ENCODE measurements at regions not wholly inside any gene's neighbourhood (a gene's known extent, or its start where the extent isn't known, plus 50 kb on each side); places are given as distances from the start of the nearest gene placed in this dataset.

DNA sequence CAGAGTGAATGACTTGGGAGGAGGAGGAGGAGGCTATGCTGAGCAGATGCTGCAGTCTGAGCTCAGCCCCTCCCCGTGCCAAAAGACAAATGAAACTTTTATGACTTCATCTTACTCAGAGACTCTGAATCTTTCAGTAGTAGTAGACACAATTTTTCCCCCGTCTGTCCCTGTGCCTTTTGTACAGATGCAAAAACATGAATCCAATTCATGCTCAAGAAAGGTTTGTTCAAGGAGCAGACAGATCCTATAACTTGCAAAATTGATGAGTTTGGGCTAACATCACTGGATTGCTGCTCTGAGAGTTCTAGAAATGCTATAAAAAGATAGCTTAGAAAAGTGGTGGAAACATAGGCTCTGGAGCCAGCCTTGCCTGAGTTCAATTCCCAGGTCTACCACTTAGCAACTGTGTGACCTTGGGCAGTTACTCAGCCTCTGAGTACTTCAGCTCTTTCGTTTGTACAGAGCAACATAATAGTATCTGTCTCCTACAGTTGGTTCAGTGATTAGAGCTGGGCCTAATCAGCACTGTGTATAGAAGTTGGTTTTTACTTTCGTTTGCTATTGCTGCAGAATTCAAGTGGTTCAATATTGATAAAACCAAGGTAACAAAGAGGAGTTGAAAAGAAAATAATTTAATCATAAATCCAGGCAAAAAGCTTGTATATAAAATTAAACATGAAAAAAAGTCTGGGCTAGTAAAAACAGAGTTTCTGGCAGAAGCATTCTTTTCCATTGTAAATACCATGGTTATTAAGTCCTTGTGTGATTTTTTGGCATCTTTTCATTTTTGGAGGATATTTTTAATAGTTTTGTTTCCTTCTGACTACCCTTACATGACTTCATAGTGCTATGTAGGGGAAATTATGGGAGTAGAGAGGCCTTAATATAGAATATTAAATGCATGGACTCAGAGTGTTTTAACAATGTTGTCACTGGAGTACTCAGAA is 174.2 kb upstream of the ZNF32 start:
- Histone ChIP-seq H3K36me3 (replicated peaks) (no peaks in the 10 kb centered on the region), H3K27ac (no peak overlapping the region), H3K27me3 (replicated peaks) (no peaks in the 10 kb centered on the region), H3K4me3 (ENCODE audit: low read depth, low read length) (no peak overlapping the region)
- in situ Hi-C loops (cut with HindIII; ENCODE audit: low pct_ligation_motif_present, low sequenced_read_pairs), result no loop called here
- DNase-seq, result no peak
- TF ChIP-seq, protein P1, sequence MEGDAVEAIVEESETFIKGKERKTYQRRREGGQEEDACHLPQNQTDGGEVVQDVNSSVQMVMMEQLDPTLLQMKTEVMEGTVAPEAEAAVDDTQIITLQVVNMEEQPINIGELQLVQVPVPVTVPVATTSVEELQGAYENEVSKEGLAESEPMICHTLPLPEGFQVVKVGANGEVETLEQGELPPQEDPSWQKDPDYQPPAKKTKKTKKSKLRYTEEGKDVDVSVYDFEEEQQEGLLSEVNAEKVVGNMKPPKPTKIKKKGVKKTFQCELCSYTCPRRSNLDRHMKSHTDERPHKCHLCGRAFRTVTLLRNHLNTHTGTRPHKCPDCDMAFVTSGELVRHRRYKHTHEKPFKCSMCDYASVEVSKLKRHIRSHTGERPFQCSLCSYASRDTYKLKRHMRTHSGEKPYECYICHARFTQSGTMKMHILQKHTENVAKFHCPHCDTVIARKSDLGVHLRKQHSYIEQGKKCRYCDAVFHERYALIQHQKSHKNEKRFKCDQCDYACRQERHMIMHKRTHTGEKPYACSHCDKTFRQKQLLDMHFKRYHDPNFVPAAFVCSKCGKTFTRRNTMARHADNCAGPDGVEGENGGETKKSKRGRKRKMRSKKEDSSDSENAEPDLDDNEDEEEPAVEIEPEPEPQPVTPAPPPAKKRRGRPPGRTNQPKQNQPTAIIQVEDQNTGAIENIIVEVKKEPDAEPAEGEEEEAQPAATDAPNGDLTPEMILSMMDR (IDR thresholded peaks at IDR 0.05; ENCODE audit: low read depth, low read length, missing control alignments), result no peak

DNA sequence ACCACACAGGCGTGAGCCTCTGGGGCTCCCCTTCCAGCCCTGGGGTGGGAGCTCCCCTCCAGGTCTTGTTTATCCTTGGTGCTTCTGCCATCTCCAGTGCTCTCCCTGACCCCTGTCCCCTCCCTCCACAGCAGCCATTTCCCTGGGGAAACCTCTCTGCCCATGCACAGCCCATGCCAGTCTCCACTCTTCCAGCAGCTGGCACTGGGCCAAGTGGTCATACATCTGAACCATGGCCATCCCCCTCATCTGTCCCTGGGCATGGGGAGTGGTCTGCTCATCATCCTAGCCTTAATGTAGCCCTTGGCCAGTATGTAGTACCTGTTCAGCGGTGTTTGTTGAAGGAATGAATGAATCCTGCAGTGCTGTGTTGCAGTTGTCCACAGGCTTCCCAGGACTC is 172.4 kb upstream of the ZNF32 start:
- H3K27ac ChIP-seq, result no peak overlapping the region
- no peaks in the 10 kb centered on the region for H3K36me3 ChIP-seq (replicated peaks)
- no peaks in the 10 kb centered on the region for H3K27me3 ChIP-seq (replicated peaks)
- in situ Hi-C loops (cut with HindIII; ENCODE audit: low pct_ligation_motif_present, low sequenced_read_pairs), result no loop called here
- no peak overlapping the region for H3K4me3 ChIP-seq (ENCODE audit: low read depth, low read length)
- DNase-seq, result no peak
- TF ChIP-seq, protein P1 (IDR thresholded peaks at IDR 0.05; ENCODE audit: low read depth, low read length, missing control alignments), result no peak

DNA sequence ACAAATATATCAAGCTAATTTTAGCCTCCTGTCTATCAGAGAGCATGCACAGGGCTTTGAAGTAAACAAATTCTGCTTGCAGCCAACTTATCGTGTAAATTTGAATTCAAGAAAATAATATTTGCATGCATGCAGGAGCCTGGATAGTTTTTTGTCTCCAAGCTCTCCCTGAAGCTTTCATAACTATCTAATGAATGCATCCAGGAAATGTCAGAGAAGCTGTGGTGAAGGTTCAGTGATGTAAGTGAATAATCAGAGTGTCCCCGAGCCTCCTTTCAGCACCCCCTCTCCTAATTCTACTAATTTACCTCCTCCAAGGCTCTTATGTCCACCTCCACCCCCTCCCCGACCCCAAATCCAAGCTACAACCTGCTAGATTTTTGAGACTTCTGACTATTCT is 172.0 kb upstream of the ZNF32 start:
- no peak for DNase-seq
- H3K27me3 ChIP-seq (replicated peaks), result no peaks in the 10 kb centered on the region
- in situ Hi-C loops (cut with HindIII; ENCODE audit: low pct_ligation_motif_present, low sequenced_read_pairs), result no loop called here
- H3K27ac ChIP-seq, result no peak overlapping the region
- TF ChIP-seq, protein P1 (IDR thresholded peaks at IDR 0.05; ENCODE audit: low read depth, low read length, missing control alignments), result no peak
- no peaks in the 10 kb centered on the region for H3K36me3 ChIP-seq (replicated peaks)
- no peak overlapping the region for H3K4me3 ChIP-seq (ENCODE audit: low read depth, low read length)

DNA sequence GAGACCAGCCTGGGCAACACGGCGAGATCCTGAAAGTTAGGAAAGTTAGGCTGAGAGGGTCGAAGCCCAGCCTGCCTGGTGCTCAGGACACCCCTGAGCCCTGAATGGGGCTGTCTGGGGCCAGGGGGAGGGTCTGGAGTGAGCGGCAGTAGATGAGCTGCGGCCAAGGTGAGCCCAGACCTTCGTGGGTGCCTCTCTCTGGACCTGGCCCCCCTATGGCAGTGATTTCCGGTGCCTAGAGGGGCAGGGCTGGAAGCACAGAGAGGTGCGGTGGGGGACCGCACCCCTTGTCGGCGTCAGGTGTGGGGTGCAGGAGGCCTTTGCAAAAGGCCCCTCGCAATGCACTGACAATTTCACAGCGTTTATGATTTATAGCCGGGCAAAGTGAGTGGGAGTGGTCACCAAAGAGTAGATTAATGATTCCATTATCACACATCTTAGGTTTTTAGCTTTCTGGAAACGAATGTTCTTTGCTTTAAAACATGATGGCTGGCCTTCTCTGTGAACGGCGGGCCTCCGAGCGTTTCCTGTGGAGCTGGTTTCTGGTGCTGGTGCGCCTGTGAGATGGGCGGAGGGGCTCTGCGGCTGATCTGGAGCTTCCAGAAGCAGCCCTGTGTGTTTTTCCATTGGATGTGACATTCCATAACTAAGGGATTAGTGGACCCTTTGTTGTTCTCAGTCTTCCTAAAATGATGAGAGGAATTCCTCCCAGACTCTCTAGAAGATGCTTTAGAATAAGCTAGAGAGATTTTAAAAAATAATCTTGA is 171.0 kb upstream of the ZNF32 start:
- H3K27ac ChIP-seq, result no peak overlapping the region
- no peak for DNase-seq
- no peaks in the 10 kb centered on the region for H3K36me3 ChIP-seq (replicated peaks)
- in situ Hi-C loops (cut with HindIII; ENCODE audit: low pct_ligation_motif_present, low sequenced_read_pairs), result no loop called here
- no peaks in the 10 kb centered on the region for H3K27me3 ChIP-seq (replicated peaks)
- TF ChIP-seq, protein P1 (IDR thresholded peaks at IDR 0.05; ENCODE audit: low read depth, low read length, missing control alignments), result no peak
- H3K4me3 ChIP-seq (ENCODE audit: low read depth, low read length), result no peak overlapping the region

DNA sequence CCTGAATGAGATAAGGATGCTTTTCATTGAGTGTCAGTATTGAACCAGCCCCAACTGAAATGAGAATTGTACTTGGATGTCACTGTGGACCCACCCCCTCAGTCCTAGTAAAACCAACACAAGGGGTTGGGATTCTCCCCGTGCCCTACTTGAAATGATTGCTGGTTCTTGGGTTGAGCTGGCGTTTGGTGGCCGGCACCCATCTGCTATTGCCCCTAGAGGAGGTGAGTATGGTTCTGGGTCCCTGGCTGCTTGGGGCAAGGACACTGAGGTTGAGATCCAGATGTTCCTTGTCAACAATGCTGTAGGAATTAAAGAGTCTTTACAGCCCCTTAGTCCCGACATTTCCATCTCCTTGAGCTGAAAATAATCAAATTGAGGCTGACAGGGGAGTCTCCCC is 170.0 kb upstream of the ZNF32 start:
- in situ Hi-C loops (cut with HindIII; ENCODE audit: low pct_ligation_motif_present, low sequenced_read_pairs), result no loop called here
- Histone ChIP-seq H3K27me3 (replicated peaks) (no peaks in the 10 kb centered on the region), H3K27ac (no peak overlapping the region), H3K36me3 (replicated peaks) (no peaks in the 10 kb centered on the region), H3K4me3 (ENCODE audit: low read depth, low read length) (no peak overlapping the region)
- TF ChIP-seq, protein P1 (IDR thresholded peaks at IDR 0.05; ENCODE audit: low read depth, low read length, missing control alignments), result no peak
- no peak for DNase-seq

Data from brain microvascular endothelial cell (primary cell).